HG03342 (cell line): ENCODE measurements at regions not wholly inside any gene's neighbourhood (a gene's known extent, or its start where the extent isn't known, plus 50 kb on each side); places are given as distances from the start of the nearest gene placed in this dataset.

Experiments used
- ATAC-seq: cut with Tn5 transposase; IDR thresholded peaks from one replicate; pipeline ENCODE4 v1.9.1; 2021; ENCODE audit warnings: mild to moderate bottlenecking, moderate library complexity; ENCODE audit not compliant: unreplicated experiment

DNA sequence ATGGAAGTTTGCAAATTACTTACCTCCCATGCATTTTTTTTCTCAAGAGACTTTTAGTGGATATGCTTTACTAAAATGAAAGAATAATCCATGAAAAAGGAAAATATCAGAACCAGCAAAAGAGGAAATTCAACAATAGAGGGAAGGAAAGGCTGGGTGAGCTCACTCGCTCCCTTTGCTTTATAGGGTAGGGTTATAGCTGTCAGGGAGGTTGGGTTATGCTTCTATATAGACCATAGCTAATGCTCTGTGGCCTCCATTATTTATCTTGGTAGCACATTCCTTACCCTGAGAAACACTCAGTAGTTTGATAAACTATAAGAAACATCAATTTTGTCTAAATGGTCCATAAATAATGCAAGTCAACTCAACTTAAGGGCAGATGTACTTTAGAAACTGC, 215.9 kb upstream of the FAR2 start:
- ATAC-seq, result no peak

DNA sequence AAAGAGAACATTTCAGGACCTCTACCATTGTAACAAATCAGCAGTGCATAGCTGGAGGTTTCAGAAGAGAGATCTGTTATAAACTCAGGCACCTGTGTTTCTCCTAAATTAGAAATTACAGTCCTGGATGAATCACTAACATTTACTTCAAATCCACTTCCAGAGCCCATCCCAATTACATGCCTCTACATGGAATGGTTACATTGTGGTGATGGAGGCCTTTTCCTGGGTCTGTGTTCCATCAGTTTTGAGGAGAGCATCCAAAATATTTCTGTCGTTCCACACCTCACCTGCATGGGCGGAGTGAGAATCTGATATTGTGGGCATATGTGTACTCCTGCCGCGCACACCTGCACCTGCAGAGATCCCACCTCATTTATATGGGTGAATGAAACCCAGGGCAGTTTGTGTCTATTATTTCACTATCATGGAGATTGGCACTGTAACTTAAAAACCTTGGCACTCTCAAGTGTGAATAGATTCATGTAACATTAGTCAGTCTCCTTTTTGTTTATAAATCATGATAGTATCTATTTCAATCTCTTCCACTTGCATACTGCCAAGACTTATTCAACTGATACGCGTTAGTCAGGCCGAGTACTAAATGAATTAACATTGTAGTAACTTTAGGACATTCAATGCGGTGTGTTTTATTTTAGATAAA, 215.1 kb upstream of the FAR2 start:
- ATAC-seq, result no peak

DNA sequence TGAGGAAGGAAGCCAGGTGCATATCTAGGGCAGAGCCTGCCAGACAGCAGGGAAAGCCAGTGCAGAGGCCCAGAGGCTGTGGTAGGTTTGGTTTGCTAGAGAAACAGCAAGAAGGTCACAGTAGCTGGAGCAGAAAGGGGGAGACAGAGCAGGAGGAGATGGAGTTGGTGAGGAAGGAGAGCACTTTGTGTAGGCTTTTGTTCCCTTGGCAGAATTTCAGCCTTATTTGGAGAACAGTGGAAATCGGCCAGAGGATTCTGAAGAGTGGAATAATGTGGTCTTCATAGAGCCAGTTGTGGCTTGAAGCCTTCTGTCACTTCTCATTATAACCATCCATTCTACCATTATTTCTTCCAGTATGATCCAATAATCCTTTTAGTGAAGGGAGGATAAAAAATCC, 212.9 kb upstream of the FAR2 start:
- no peak for ATAC-seq

DNA sequence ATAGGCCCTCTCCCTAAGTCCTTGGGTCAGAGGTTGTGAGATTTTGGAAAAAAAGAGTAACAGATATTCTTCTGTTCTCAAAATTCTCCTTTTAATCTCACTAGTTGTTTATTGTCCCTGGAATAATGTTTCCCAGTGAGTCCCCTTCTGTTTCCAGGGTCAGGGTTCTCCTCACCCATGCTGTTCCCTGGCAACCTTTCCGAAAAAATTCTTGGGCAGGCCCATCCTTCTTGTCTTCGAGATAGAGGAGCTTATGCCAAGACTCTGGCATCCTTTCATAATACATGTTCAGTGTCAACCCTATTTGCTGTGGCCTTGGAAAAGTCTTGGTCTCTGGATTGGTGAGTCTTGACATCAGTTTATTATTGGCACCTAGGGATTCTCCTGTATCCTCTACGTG, 212.4 kb upstream of the FAR2 start:
- ATAC-seq, result no peak

DNA sequence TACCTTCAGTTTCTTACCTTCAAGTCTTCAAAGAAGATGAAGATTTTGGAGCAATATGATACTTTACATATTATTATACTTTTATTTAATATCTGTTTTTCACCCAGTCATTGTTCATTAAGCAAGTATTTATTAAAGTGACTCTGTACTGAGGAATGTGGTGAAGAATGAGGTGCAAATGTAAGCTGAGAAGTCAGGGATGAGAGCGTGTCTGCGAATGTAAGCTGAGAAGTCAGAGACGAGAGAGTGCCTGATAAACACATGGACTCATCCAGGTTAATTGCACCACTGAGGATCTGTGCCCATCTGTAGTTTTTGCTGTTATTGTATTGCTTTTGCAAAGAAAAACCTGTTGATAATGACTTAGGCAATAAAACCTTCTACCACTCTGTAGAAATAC, 211.9 kb upstream of the FAR2 start:
- ATAC-seq, result no peak

DNA sequence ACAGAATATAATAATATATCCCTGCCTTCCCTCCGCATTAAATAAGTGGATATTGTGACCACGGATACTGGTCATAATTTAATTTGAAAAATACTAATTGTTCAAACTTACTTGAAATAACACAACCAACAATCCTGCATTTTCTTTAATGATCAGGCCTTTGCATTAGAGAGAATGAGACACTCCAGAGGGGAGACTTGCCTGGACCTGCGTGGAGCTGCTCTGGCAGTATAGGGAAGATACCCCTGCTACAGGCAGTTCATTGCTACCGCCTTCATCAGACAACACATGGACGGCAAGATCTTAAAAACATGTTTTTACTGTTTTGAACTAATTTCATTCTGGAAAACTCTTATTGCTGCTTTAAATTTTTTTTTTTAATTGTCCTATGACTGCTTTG, 211.0 kb upstream of the FAR2 start:
- no peak for ATAC-seq

DNA sequence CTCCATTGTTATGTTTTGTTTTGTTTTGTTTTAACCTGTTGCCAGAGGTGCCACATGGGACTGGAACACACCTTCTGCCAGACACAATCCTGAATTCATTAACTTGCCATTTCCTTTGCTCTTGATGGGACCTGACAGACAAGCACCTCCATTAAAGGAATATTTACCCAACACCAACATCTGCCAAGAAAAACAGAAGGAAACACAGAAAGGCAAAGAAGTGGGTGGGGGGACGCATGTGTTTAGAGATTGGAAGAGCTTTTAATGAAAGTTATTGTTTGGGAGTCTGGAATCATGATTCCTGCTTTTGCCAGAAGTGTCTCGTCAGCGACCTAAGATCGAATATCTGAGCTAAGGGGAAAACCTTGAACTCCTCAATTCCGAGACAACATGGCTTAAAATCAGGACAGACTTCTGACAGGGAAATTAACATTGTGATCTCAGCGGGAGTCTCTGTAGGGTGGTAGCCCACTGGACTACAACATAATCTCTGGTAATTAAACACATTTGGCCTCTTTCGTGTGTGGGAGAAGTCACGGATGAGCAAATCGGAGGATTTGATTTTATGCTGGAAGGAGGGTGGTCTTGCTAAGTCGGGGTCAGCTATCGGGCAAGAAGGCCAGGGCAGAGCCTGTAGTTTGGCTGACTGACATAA, 210.4 kb upstream of the FAR2 start:
- ATAC-seq, result no peak

DNA sequence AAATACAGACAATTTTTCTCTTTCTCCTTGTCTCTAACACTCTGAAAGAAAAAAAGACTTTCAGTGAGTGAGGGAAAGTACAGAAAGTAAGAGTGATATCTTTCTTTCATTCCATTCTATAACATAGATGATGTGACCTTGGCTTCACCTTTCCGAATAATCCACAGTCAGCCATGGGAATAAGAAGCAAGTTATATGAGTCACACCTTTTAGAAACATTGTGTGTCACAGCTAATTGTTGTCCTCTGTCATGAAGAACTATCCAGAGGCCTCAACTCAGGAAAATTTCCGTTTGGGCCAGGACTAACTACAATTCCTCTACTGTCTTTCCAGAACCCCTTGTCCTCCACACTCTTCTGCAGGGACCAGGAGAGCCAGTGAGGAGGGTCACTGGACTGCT, 209.7 kb upstream of the FAR2 start:
- ATAC-seq, result no peak

DNA sequence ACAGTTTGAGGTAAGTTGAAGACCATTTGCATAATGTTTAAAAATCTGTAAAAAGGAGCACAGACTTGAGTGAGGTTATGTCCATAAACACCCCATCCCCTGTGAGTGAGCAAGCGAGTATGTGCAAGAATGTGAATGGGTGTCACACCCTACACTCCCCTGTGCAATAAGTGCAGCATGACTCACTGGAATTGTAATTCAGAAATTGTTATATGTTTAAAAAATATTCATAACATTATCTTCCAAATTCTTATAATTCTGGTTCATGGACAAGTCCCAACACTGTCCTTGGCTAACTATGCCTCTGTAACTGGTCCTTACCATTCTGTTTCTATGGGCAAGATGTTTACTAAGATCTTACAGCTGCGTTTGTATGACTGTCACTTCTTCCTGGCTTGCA, 207.8 kb upstream of the FAR2 start:
- no peak for ATAC-seq

DNA sequence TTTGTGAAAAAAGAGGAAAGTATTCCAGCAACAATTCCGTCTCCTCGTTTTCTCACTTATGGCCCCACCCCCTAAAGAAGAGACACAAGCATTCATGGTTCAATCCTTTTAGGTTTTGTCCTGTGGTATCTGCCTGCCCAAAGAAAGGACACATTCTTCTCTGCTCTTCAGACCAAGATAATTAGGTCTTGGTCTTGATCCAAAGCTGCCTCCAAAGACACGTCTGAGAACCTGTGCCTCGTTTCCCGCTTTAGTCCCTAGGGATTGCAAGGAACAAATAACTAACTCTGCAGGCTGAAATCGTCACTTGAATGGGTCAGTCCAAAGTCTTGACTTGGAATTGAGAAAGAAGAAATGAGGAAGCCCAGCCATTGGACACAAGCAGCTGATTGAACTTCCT, 202.7 kb upstream of the FAR2 start:
- ATAC-seq, result no peak

DNA sequence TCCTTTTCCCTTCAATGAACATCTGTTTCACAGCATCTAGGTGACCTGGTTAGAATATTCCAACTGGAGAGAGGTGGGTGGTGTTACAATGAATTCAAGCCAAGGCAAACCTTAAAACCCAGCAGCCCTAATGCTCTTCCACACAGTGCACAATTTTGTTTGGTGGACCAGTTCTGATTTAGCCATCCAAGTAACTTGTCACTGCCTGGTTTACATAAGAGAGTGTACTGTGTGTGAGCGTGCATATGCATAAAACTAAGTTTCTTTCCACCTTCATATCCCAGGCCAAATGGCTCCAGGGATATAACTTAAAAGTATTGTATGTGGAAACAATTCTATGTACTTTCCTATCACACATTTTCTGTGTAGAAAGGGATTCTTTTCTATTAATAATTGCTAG, 200.4 kb upstream of the FAR2 start:
- no peak for ATAC-seq

DNA sequence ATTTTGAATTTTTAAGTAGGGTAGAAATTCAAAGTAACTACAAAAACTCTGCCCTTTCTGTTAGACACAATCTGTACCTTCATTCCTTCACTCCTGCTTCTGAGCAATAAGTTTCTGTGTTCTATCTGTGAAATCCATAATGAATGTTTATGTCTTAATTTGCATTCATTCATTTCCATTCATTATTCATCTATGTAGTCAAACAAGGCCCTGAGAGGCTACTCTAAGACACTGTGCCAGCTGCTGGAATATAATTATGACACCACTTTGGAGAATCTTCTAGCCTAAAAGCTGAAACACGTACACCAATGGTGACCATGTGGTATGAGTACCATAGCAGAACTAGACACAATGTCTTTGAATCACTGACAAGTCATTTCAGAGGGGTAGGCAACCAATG, 199.9 kb upstream of the FAR2 start:
- ATAC-seq, result no peak

DNA sequence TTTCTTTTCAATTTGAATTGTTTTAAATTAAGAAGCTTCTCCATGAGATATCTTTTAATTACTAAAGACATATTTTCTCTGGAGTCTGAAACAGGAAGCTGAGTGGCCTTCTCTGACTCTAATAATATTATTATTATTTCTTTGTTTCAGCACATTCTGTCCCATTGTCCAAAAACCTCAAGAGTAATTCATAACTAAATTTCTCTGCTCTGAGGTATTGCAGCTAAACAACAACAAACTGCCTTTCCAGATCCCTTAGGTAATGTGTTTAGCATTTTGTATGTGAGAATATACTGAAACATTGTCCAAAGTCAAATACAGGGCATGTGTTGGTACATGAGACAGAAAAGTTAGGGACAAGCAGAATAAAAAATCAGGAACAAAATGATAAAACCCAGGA, 199.0 kb upstream of the FAR2 start:
- ATAC-seq, result no peak

DNA sequence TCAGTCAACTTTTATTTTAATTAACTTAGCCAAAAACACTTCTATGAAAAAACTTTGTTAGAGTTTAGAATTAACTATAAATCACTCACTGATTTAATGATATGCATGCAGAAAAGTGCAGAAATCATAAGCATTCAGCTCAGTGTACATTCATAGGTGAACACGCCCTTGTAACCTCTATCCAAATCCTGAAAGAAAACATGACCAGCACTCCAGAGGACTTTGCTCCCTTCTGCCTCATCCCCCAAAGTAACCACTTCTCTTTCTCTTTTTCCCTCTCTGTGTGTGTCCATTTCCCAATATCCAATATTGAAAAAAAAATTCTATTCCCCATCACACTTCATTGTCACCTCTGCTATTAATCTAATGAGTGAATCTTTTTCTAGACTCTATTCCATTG, 197.1 kb upstream of the FAR2 start:
- ATAC-seq, result no peak

DNA sequence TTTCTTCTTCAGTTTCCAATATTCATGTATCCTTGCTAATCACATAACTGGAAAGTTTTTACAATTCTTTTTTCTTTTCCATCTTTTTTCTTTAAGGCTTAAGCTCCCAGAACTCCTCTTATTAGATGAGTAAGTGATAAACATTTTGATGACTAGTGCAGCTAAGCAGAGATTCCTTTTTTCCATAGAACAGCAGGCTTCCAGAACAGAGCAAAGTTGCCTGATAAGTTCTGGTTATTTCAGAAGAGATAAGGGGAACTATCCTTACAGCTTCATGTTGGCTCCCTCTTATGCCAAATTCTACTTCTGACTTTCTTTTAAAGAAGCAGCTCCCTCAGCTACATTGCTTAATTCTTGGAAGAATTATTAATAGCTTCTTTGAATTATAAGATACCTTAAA, 194.7 kb upstream of the FAR2 start:
- ATAC-seq, result no peak

DNA sequence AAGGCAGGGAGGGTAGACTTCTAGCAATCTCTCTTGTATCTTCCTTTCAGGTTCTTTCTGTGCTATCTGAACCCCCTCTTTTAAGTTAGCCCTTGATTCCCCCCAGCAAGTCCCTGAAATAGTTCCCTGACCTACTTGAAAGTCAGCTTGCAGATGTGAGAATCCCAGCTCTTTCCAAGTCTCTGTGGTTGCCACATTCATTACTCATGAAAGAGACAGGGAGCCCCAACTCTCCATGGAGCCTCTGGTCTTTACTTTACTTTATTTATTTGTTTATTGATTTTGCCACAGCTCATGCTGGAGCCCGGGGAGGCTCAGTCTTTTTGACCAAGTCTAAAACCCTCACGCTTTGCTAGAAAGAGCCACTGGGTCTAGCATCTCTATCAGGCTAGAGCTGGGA, 193.6 kb upstream of the FAR2 start:
- no peak for ATAC-seq

DNA sequence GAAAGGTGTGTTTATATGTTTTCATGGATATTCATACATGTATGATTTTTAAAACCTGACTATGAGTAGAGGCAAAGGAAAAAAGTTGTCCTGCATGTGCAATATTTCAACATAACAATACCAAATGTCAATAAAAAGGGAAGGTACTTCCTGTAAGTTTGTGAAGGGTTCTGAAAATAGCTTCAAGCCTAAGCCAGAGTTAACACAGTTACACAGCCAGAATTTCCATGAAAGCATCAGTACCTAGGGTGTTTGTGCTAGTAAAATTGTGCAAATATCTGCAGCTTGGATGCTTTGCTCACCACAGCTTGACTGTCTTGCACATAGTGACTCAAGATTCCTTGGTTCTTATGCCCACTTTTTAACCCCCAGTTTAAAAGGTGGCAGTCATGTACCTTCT, 193.1 kb upstream of the FAR2 start:
- no peak for ATAC-seq

DNA sequence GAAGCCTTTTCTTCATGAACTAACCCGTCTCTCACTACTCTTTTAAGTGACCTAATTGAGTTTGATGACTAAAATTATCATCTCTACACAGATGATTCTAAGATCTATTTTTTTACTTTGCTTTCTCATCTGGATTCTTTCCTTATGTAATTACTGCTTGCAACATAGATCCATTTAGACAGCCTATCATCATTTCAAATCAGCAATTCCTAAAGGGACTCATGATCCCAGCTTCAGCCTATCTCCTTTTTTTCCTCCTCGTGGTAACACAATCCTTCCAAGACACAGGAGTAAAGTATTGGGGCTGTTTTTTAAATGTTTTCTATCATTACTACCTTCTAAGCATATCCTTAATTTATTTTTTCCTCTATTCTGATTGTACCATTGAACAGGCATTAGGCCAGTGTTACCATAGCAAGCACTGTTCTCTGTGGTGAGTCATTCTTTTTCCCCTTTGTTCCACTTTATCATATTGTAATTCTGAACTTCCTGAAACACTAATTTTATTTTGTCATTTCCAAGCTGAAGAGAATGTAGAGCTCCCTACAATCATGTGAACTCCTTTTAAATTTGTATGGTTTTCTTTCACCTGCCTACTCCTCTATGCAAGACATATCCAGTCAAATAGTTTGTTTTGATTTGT, 190.4 kb upstream of the FAR2 start:
- no peak for ATAC-seq

DNA sequence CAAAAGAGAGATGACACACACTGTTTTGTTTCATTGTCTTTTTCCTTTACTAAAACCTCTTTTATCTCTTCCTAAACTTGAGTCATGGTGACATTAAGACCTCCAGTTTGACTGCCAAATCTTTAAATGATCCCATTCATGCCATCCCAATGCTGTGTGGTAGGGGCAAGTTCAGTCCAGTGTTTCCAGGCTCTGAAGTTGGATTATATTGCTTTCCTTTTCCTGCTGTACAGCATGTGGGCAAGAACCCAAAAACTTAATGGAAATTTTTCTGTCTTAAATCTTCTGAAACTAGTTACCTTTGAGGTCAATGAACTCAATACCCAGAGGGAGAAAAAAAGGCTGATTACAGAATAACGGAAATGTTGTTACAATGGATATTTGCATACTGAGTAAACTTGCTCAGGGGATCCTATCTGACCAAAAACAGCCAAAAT, 187.1 kb upstream of the FAR2 start:
- ATAC-seq, result no peak

DNA sequence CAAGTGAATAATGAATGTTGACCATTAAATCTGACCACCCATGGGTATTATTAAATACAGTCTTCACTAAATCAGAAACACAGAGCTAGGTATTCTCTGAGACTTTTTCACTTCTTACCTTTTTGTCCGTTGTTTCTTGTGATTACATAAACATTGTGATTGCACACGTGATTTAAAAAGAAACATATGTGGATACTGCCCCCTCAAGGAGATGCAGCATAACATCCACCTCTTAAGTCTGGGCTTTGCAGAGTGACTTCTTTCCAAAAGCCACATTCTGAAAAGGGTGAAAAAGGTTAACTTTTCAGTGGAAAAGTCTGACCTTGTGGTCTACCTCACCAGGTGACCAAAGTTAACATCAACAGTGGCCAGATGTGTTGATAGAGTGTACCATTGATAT, 185.5 kb upstream of the FAR2 start:
- no peak for ATAC-seq

DNA sequence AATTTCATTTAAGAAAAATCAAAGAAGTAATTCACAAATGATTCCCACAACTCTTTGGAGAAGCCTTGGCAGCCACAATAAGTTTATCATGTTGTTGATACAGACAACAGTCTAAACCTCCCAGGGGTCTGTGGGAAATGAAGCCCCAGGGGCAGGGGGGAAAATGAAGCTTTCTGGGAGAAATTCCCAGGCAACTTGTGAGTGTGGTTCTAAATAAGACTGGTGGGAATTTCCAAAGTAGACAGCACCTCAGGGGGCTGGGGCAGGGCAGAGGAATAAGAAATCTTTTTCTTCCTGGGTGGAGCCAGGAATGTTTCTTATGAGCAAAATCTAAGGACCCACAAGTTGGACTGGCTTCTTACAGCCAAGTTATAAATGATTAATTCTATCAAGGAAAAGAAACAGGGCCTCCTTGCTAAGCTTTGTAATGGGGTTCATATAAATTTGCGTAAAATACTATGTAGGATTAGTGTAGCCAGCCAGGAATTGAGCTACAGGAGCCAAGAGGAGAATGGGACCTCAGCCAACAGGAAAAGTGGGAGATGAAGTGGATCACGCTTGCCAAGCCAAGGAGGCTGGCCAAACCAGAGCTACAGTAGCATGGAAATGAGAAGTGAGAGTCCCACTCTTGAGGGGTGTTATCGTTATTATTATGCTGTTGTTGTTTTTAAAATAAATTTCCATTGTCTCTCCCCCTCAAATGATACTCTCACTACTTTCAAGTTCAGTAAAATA, 182.9 kb upstream of the FAR2 start:
- no peak for ATAC-seq

DNA sequence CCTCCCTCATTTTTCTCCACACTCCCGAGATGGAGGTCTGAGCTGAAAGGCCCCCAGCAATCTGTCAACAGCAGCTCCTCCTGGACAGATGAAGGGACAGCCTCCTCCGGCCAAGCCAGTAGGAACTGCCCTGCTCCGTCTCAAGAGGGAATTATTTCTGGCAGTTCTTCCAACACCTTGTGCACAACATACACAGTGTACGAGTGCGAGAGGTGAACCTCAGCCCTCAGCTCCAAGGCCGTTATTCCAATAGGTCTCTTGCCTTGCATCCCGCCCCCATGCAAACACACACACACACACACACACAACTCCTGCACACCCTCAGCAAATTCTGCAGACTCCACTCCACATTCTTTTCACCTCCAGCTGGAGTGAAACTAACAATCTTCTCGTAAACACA, 181.7 kb upstream of the FAR2 start:
- no peak for ATAC-seq
